Right lobe of liver (tissue), 4 donors: ENCODE measurements at regions not wholly inside any gene's neighbourhood (a gene's known extent, or its start where the extent isn't known, plus 50 kb on each side); places are given as distances from the start of the nearest gene placed in this dataset.

Experiments used
- CTCF ChIP-seq, 4 donors: fragments of 200-600 bp in 3 of 4; fragments of 450-650 bp in 1 of 4; IDR thresholded peaks; one replicate each; pipeline versions ENCODE4 v1.5.1 to v1.8.0; 2016 to 2022; ENCODE audit warnings: antibody characterized with exemption in 4 of 4, mild to moderate bottlenecking in 2 of 4
- POLR2A ChIP-seq: fragments of 450-650 bp; IDR thresholded peaks from one replicate; pipeline ENCODE4 v1.6.1; 2017; ENCODE audit warnings: antibody characterized with exemption, mild to moderate bottlenecking
- donor health status: DM: no; HTN: no; CAD: no.
- donor health status: DM: no; HTN: no; CAD: no.
- donor health status: DM: no; HTN: yes; CAD: no.

- no peak for TF ChIP-seq CTCF (IDR thresholded peaks at IDR 0.05)
- TF ChIP-seq POLR2A, result no peak
Measured at GRCh38 chr3:88000853-88001252, 58.0 kb downstream of the CGGBP1 start.
